ENCODE measurements at regions not wholly inside any gene's neighbourhood (a gene's known extent, or its start where the extent isn't known, plus 50 kb on each side); places are given as distances from the start of the nearest gene placed in this dataset.

DNA sequence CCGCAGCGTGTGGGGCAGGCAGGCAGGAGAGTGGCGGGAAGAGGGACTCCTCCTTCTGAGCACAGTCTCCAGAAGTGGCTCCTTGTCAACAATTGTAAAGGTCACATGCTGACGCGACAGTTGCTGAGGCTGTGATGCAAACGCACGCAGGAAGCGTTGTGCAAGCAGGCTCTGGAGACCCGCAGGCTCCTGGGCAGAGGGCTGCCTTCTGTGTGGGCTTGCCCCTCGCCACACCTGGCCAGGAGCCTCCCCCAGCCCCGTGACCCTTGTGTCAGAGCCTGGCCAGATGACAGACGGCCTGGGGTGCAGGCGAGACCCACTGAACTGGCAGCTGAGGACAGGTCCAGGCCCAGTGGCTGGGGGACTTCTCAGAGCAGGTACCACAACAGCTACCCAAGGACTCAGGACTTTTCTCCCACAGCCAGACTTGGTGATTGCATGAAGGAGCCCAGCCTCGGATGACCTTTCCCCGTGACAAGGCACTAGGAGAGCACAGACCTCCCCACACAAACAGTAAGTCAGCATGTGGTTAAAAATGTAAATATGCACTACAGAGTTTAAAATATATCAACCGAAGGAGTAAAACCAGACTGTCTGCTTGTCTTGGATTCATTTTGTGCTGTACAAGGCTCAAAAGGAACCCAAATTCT lies 222.1 kb upstream of the RREB1 start:
- TF ChIP-seq, protein P1, sequence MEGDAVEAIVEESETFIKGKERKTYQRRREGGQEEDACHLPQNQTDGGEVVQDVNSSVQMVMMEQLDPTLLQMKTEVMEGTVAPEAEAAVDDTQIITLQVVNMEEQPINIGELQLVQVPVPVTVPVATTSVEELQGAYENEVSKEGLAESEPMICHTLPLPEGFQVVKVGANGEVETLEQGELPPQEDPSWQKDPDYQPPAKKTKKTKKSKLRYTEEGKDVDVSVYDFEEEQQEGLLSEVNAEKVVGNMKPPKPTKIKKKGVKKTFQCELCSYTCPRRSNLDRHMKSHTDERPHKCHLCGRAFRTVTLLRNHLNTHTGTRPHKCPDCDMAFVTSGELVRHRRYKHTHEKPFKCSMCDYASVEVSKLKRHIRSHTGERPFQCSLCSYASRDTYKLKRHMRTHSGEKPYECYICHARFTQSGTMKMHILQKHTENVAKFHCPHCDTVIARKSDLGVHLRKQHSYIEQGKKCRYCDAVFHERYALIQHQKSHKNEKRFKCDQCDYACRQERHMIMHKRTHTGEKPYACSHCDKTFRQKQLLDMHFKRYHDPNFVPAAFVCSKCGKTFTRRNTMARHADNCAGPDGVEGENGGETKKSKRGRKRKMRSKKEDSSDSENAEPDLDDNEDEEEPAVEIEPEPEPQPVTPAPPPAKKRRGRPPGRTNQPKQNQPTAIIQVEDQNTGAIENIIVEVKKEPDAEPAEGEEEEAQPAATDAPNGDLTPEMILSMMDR (conservative IDR thresholded peaks at IDR 0.05; ENCODE audit: low read depth in 2 of 2), result no peak
- no peak for TF ChIP-seq POLR2AphosphoS5 (IDR thresholded peaks at IDR 0.05; ENCODE audit: low read depth)
